ENCODE measurements at regions not wholly inside any gene's neighbourhood (a gene's known extent, or its start where the extent isn't known, plus 50 kb on each side); places are given as distances from the start of the nearest gene placed in this dataset.

DNA sequence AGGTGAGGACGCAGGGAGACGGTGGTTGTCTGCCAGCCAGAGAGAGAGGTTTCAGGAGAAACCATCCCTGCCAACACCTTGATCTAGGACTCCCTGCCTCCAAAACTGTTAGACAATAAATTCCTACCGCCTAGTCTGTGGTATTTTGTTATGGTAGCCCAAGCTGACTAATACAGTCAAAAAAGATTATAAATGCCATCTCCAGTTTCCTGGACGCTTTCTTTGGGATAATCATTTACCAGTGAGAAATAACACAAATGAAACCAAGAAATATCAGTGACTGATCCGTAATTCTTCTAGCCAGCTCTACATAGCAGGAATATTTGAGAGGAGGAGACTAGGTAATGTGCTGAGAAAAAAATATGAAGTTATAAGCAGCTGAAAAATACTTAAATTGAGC lies 707.8 kb upstream of the LMCD1 start:
- Mint-ChIP-seq H3K9me3 (peaks cover 3% of the 10 kb centered on the region), H3K27me3 (ENCODE audit: low read depth) (no peaks in the 10 kb centered on the region), H3K27ac (no peak overlapping the region), H3K4me3 (no peak overlapping the region), H3K36me3 (ENCODE audit: low read depth) (no peaks in the 10 kb centered on the region), H3K4me1 (peaks cover 12% of the 10 kb centered on the region)
- TF ChIP-seq, protein P1, sequence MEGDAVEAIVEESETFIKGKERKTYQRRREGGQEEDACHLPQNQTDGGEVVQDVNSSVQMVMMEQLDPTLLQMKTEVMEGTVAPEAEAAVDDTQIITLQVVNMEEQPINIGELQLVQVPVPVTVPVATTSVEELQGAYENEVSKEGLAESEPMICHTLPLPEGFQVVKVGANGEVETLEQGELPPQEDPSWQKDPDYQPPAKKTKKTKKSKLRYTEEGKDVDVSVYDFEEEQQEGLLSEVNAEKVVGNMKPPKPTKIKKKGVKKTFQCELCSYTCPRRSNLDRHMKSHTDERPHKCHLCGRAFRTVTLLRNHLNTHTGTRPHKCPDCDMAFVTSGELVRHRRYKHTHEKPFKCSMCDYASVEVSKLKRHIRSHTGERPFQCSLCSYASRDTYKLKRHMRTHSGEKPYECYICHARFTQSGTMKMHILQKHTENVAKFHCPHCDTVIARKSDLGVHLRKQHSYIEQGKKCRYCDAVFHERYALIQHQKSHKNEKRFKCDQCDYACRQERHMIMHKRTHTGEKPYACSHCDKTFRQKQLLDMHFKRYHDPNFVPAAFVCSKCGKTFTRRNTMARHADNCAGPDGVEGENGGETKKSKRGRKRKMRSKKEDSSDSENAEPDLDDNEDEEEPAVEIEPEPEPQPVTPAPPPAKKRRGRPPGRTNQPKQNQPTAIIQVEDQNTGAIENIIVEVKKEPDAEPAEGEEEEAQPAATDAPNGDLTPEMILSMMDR (IDR thresholded peaks at IDR 0.05; ENCODE audit: unreplicated experiment in 3 of 3): no peak

DNA sequence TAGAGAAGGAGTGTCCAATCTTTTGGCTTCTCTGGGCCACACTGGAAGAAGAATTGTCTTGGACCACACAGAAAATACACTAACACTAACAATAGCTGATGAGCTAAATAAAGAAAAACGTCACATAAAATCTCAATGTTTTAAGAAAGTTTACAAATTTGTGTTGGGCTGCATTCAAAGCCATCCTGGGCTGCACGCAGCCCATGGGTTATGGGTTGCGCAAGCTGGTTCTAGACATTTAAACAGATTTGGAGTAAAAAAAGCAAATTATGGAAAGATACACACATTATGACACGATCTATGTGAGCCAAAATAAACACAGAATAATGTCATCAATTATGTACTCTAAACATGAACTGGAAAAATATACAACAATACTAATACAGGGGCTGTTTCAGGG lies 703.3 kb upstream of the LMCD1 start:
- Mint-ChIP-seq H3K27ac (peak overlapping the region; percentile 49 to 93 (median 89)), H3K4me3 (peak overlapping the region in 1 of 3 experiments; percentile 34), H3K4me1 (peaks cover 32% of the 10 kb centered on the region), H3K27me3 (ENCODE audit: low read depth) (no peaks in the 10 kb centered on the region), H3K9me3 (no peaks in the 10 kb centered on the region), H3K36me3 (ENCODE audit: low read depth) (no peaks in the 10 kb centered on the region)
- TF ChIP-seq, protein P1 (IDR thresholded peaks at IDR 0.05; ENCODE audit: unreplicated experiment in 3 of 3): no peak

DNA sequence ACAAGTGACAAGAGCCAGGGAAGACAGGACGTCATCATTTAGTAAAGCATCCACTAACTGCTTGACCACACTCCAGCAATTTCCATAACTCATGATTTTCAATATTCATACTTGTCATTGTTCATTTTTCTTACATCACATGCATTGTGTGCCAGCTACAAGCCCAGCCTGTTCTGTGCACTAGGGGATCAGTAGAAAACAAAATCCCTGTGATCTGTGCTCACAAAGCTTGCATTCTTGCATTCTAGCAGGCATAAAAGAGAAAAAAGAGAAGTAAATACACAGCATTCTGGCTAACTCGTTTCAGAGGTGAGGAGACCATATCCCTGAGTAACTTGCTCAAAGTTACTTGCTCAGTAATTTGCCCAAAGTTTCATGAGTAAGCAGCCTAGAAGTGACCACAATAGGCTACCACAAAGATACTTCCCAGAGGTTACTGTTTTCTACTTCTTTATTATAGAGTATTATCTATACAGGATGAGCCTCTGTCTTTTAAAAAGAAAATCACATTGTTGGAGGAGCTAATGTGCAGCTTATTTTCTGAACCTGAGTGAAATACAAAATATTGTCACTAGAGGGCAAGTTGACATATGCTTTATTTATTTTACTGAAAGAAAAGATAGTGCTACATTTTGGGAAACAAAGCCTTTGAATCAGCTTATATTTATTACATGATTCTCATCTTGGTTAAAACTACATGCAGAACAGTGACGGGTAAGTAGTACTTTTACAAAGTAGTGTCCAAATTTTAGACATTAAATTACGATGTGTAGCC lies 701.4 kb upstream of the LMCD1 start:
- Mint-ChIP-seq H3K4me3 (no peak overlapping the region), H3K27me3 (ENCODE audit: low read depth) (no peaks in the 10 kb centered on the region)

DNA sequence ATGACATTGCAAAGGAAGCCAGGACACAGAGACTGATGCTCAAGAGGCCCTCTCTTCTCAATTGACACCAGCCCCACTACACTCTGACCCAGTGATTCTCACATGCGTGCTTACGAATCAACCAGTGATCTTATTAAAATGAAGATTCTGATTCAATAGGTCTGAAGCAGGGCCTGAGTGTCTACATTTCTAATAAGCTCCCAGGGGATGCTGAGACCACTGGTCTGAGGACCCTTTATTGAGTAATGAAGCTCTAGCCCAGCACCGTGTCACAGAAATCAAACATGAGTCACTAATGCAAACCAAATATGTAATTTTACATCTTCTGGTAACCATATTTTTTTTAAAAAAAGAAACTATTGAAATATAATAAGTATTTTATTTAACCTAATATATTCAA lies 689.1 kb upstream of the LMCD1 start:
- H3K27ac Mint-ChIP-seq: no peak overlapping the region
- no peak overlapping the region for H3K4me3 Mint-ChIP-seq
- no peaks in the 10 kb centered on the region for H3K36me3 Mint-ChIP-seq (ENCODE audit: low read depth)
- TF ChIP-seq, protein P1 (IDR thresholded peaks at IDR 0.05; ENCODE audit: unreplicated experiment in 3 of 3): no peak
- H3K4me1 Mint-ChIP-seq: no peaks in the 10 kb centered on the region
- peaks cover 6% of the 10 kb centered on the region for H3K27me3 Mint-ChIP-seq (ENCODE audit: low read depth)
- no peaks in the 10 kb centered on the region for H3K9me3 Mint-ChIP-seq

More for the DNA sequence above, 701.4 kb upstream of the LMCD1 start:
- no peaks in the 10 kb centered on the region for H3K36me3 Mint-ChIP-seq (ENCODE audit: low read depth)
- TF ChIP-seq, protein P1 (IDR thresholded peaks at IDR 0.05; ENCODE audit: unreplicated experiment in 3 of 3): peak; percentile 25 to 45 (median 35)
- H3K4me1 Mint-ChIP-seq: peaks cover 32% of the 10 kb centered on the region
- no peaks in the 10 kb centered on the region for H3K9me3 Mint-ChIP-seq
- peak overlapping the region in 2 of 3 experiments; percentile 64 to 77 for H3K27ac Mint-ChIP-seq

DNA sequence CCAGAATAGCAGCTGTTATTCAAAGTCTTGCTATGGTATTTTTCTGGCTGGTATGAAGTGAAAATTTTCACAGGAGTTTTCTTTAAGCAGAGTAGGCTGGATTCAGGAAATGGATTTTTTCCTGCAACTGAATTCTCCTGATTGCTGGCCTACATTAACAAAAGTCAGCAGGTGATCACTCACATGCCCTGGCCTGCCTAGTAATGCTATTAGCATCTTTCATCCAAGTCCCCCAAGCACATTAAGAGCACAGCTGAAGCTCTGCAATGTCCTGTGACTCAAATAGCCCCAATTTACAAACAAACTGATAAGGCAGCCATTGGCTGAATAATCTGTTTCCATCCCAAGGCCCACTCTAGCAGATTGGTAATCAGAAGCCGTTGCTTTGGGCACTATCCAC lies 688.3 kb upstream of the LMCD1 start:
- peaks cover 6% of the 10 kb centered on the region for H3K27me3 Mint-ChIP-seq (ENCODE audit: low read depth)

More for the DNA sequence above, 688.3 kb upstream of the LMCD1 start:
- TF ChIP-seq, protein P1 (IDR thresholded peaks at IDR 0.05; ENCODE audit: unreplicated experiment in 3 of 3): no peak
- Mint-ChIP-seq H3K4me3 (no peak overlapping the region), H3K4me1 (no peaks in the 10 kb centered on the region), H3K36me3 (ENCODE audit: low read depth) (no peaks in the 10 kb centered on the region), H3K9me3 (no peaks in the 10 kb centered on the region), H3K27ac (no peak overlapping the region)

All from nephron (organoid).